HL-60 (cell line): ENCODE measurements at regions not wholly inside any gene's neighbourhood (a gene's known extent, or its start where the extent isn't known, plus 50 kb on each side); places are given as distances from the start of the nearest gene placed in this dataset. TPM values are rescaled to one million over a fixed set of nuclear protein-coding genes. Genes with fewer than 3 reads are reported as not detected.

ENCODE experiments used
- DNase-seq, 2 experiments: peaks; one replicate each; pipeline ENCODE4 v3.0.0-alpha.2; 2010 to 2020; ENCODE audit warnings: low read depth in 1 of 2, low spot score in 1 of 2
- H3K27ac ChIP-seq: fragments of 250-450 bp; sonication (Bioruptor Pico); replicated peaks from 2 replicates; pipeline ENCODE4 v1.5.1; 2020; ENCODE audit warnings: mild to moderate bottlenecking, moderate library complexity
- H3K27me3 ChIP-seq: fragments of 250-450 bp; sonication (Bioruptor Pico); 2 replicates; pipeline ENCODE4 v1.5.1; 2021; ENCODE audit warnings: mild to moderate bottlenecking, moderate library complexity; ENCODE audit not compliant: insufficient read depth, poor library complexity, severe bottlenecking
- H3K4me3 ChIP-seq: replicated peaks from 2 replicates; pipeline ENCODE4 v1.5.1; 2011; ENCODE audit warnings: mild to moderate bottlenecking, control low read depth, low read length; ENCODE audit not compliant: insufficient read depth
- CTCF ChIP-seq: IDR thresholded peaks from one replicate; pipeline ENCODE4 v1.5.1; 2011; ENCODE audit warnings: low read length, control low read depth, inconsistent platforms; ENCODE audit not compliant: insufficient read depth
- GABPA ChIP-seq: IDR thresholded peaks from 2 replicates; pipeline ENCODE4 v1.6.1; 2012; ENCODE audit warnings: low read depth
- POLR2AphosphoS5 ChIP-seq: IDR thresholded peaks from 2 replicates; pipeline ENCODE4 v1.6.1; 2012; ENCODE audit warnings: low read depth
- SPI1 ChIP-seq: IDR thresholded peaks from 2 replicates; pipeline ENCODE4 v1.6.1; 2012; ENCODE audit warnings: low read depth, mild to moderate bottlenecking, borderline replicate concordance
- microRNA-seq: library from miRNA; unstranded; fragments of <30 nt; microRNA quantifications from one replicate; pipeline ENCODE4, GENCODE V29; 2018
- TF ChIP-seq, protein P1 (sequence below): IDR thresholded peaks from 2 replicates; pipeline ENCODE4 v1.6.1; 2012; ENCODE audit warnings: low read depth; ENCODE audit not compliant: insufficient replicate concordance

DNA sequence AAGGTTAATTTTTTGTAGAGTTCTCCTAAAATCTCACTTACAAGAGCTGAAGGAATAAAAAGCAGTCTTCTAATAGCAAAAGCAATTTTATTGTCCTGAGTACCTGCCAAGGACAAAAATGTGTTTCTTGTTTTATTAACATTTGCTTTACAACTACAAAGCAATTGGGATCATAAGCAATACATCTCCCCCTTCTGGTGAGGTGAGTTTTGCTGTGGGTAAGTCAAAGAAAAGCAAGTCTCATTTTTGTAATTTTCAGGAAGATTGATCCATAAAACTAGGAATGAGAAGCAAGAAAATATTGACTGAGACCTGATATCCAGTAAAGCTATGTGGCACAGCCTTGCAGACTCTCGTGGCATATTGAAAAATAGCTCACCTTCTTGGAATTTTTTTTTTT, 2162.7 kb downstream of the NCAM2 start:
- no peak overlapping the region for H3K4me3 ChIP-seq
- no peaks in the 10 kb centered on the region for H3K27me3 ChIP-seq
- TF ChIP-seq GABPA = no peak
- TF ChIP-seq, protein P1, sequence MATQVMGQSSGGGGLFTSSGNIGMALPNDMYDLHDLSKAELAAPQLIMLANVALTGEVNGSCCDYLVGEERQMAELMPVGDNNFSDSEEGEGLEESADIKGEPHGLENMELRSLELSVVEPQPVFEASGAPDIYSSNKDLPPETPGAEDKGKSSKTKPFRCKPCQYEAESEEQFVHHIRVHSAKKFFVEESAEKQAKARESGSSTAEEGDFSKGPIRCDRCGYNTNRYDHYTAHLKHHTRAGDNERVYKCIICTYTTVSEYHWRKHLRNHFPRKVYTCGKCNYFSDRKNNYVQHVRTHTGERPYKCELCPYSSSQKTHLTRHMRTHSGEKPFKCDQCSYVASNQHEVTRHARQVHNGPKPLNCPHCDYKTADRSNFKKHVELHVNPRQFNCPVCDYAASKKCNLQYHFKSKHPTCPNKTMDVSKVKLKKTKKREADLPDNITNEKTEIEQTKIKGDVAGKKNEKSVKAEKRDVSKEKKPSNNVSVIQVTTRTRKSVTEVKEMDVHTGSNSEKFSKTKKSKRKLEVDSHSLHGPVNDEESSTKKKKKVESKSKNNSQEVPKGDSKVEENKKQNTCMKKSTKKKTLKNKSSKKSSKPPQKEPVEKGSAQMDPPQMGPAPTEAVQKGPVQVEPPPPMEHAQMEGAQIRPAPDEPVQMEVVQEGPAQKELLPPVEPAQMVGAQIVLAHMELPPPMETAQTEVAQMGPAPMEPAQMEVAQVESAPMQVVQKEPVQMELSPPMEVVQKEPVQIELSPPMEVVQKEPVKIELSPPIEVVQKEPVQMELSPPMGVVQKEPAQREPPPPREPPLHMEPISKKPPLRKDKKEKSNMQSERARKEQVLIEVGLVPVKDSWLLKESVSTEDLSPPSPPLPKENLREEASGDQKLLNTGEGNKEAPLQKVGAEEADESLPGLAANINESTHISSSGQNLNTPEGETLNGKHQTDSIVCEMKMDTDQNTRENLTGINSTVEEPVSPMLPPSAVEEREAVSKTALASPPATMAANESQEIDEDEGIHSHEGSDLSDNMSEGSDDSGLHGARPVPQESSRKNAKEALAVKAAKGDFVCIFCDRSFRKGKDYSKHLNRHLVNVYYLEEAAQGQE = no peak
- no peak for DNase-seq
- H3K27ac ChIP-seq = no peak overlapping the region

GRCh38 chr21:23162198-23162946, 2164.2 kb downstream of the NCAM2 start:
- Histone ChIP-seq H3K27ac (no peak overlapping the region), H3K4me3 (no peak overlapping the region), H3K27me3 (no peaks in the 10 kb centered on the region)
- no peak for TF ChIP-seq SPI1
- no peak for TF ChIP-seq CTCF
- no peak for TF ChIP-seq GABPA
- TF ChIP-seq POLR2AphosphoS5 = no peak
- TF ChIP-seq, protein P1 = no peak
- no peak for DNase-seq

Small RNA genes lying in the stretch of these regions (microRNA-seq; reads per million reads assigned to microRNA genes)
- gene MIR6130 = not detected
